ENCODE measurements at regions not wholly inside any gene's neighbourhood (a gene's known extent, or its start where the extent isn't known, plus 50 kb on each side); places are given as distances from the start of the nearest gene placed in this dataset.
A peak's percentile ranks its signal among the peaks of the same experiment; 100 is the strongest.
"Not testable (repeated sequence)": the region's sequence is repeated elsewhere in the genome, so short reads cannot be mapped to it uniquely, and the experiment has no call there.

DNA sequence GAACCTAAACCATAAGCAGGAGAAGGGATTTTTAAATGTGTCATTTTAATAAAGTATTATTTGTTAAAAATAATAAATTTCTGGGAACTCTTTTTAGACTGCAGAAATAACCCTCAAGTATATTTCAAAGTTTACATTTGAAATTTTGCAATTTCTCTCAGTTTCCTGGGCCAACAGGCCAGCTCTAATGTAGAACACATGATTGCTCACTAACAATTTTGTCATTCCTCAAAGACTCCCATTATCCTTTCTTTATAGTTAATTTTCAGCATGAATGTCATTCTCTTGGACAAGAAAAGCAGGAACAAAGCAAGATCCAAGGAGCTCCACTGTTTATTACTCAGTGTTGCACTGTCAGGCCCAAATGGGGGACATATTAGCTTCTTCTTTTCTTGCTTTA lies 119.4 kb upstream of the VANGL1 start:
- no peaks in the 10 kb centered on the region for H3K9me3 ChIP-seq
- no peak for TF ChIP-seq POLR2A (IDR thresholded peaks at IDR 0.05)
- TF ChIP-seq, protein P1, sequence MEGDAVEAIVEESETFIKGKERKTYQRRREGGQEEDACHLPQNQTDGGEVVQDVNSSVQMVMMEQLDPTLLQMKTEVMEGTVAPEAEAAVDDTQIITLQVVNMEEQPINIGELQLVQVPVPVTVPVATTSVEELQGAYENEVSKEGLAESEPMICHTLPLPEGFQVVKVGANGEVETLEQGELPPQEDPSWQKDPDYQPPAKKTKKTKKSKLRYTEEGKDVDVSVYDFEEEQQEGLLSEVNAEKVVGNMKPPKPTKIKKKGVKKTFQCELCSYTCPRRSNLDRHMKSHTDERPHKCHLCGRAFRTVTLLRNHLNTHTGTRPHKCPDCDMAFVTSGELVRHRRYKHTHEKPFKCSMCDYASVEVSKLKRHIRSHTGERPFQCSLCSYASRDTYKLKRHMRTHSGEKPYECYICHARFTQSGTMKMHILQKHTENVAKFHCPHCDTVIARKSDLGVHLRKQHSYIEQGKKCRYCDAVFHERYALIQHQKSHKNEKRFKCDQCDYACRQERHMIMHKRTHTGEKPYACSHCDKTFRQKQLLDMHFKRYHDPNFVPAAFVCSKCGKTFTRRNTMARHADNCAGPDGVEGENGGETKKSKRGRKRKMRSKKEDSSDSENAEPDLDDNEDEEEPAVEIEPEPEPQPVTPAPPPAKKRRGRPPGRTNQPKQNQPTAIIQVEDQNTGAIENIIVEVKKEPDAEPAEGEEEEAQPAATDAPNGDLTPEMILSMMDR (IDR thresholded peaks at IDR 0.05) = no peak
- H3K27ac ChIP-seq = no peak overlapping the region
- H3K36me3 ChIP-seq = no peaks in the 10 kb centered on the region
- no peak overlapping the region for H3K4me3 ChIP-seq
- H3K4me1 ChIP-seq = peaks cover 0 to 16% (median 4%) of the 10 kb centered on the region in 3 donors
- intact Hi-C loops (cut with DNase I) = no loop called here
- no peaks in the 10 kb centered on the region for H3K27me3 ChIP-seq
- no peak for DNase-seq

DNA sequence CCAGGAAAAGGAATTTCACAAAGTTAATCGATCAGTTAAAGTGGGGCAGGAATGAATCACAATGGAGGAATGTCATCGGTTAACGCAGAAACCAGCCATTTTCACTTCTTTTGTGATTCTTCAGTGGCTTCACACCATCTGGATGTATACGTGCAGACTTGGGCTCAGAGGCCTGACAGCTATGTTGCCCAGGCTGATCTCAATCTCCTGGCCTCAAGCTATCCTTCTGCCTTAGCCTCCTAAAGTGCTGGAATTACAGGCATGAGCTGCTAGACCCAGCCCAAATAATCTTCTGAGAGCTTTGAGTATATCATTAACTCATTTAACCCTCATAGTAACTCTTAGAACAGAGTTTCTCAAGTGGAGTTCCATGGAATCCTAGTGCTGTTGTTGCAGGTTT lies 126.5 kb upstream of the VANGL1 start:
- DNase-seq = no peak
- no peak overlapping the region for H3K4me3 ChIP-seq
- H3K4me1 ChIP-seq = no peaks in the 10 kb centered on the region
- intact Hi-C loops (cut with DNase I) = no loop called here
- TF ChIP-seq POLR2A (IDR thresholded peaks at IDR 0.05) = no peak
- TF ChIP-seq, protein P1 (IDR thresholded peaks at IDR 0.05) = no peak
- no peaks in the 10 kb centered on the region for H3K27me3 ChIP-seq
- WGBS, 2 donors = 87 to 99% methylated on average over 4 of the region's 4 CpGs
- H3K9me3 ChIP-seq = peaks cover 0 to 16% (median 0%) of the 10 kb centered on the region in 3 donors
- H3K27ac ChIP-seq = no peak overlapping the region
- no peaks in the 10 kb centered on the region for H3K36me3 ChIP-seq

DNA sequence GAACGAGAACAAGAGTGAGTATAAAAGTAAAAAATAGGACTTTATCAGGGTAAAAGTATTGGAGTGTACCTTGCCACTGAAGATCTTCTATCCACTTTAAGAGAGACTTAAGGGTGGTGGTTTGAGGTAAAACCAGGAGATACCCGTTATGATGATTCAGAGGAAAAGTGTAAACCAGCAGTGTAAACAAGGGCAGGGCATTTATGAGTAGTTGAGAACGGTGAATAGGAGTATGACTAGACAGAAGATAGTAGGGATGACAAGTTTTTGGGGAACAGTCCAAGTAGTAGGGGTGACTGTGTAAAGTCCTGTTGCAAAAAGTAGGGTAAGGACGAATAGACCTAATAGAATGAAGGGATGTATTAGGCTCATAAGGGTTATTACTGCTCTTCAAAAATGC lies 131.5 kb upstream of the VANGL1 start:
- intact Hi-C loops (cut with DNase I); H3K4me3 ChIP-seq; H3K27ac ChIP-seq; DNase-seq; H3K27me3 ChIP-seq; H3K36me3 ChIP-seq: not testable (repeated sequence)
- Histone ChIP-seq H3K4me1 (peaks cover 0 to 21% (median 0%) of the 10 kb centered on the region in 3 donors), H3K9me3 (peaks cover 0 to 16% (median 0%) of the 10 kb centered on the region in 3 donors)
- 53 to 55% methylated on average over 4 of the region's 4 CpGs for WGBS, 2 donors

DNA sequence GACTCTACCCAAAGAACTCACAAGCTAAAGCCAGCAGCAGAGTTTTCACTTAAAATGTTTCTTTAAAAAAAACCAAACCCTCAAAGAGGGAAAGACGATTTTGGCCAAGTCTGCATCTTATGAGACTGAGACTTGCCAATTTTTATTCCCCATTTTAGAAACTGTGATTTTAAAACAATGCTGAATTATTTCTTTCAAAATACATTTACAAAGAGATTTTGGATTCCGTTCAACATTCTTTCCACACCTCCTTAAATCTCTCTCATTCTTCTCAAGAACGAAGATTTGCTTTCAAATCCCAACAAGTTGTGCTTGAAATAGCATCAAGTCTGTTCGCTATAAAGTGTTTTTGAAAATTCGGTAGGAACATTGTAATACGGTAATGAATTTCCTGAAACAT lies 133.9 kb upstream of the VANGL1 start:
- 22 to 27% methylated on average over 6 of the region's 6 CpGs for WGBS, 2 donors
- intact Hi-C loops (cut with DNase I) = no loop called here
- no peak for DNase-seq
- TF ChIP-seq, protein P1 (IDR thresholded peaks at IDR 0.05) = no peak
- TF ChIP-seq POLR2A (IDR thresholded peaks at IDR 0.05) = no peak
- H3K27ac ChIP-seq = no peak overlapping the region
- H3K9me3 ChIP-seq = peaks cover 0 to 16% (median 0%) of the 10 kb centered on the region in 3 donors
- no peaks in the 10 kb centered on the region for H3K36me3 ChIP-seq
- H3K4me1 ChIP-seq = peaks cover 0 to 26% (median 0%) of the 10 kb centered on the region in 3 donors
- no peaks in the 10 kb centered on the region for H3K27me3 ChIP-seq
- no peak overlapping the region for H3K4me3 ChIP-seq

DNA sequence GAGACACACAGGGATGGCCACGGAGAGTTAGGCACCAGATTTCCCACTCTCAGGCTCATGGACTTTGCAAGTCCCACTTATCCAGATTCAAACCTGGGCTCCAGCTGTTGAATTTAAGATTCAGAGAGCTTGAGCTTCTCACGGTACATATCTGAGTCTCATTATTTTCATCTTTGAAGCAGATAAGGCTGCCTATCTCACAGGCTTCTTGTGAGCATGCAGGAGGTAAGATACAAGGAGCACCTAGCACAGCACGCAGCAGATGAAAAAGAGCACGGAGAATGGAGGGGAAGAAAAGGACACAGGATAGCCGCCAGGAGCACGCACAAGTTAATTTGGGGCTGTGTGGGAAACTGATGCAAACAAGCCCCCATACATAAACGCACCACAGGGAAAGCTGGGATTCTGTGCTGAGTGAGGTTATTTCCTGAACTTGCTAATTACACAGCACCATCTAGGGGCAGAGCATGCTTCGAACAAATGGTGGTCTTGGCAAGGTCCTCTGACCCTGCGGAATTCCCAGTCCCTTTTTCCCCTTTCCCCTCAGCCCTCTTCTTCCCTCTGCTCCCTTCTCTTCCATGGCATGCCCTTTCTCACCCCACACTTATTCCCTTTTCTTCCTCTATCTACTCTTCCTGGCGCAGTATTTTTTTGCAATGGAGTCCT lies 134.7 kb upstream of the VANGL1 start:
- no peak overlapping the region for H3K4me3 ChIP-seq
- no peak for TF ChIP-seq POLR2A (IDR thresholded peaks at IDR 0.05)
- TF ChIP-seq, protein P1 (IDR thresholded peaks at IDR 0.05) = peak in 2 of 6 experiments; percentile 10 to 20
- H3K9me3 ChIP-seq = peaks cover 0 to 15% (median 0%) of the 10 kb centered on the region in 3 donors
- peaks cover 0 to 26% (median 0%) of the 10 kb centered on the region in 3 donors for H3K4me1 ChIP-seq
- 59 to 65% methylated on average over 10 of the region's 10 CpGs for WGBS, 2 donors
- no peaks in the 10 kb centered on the region for H3K27me3 ChIP-seq
- H3K36me3 ChIP-seq = no peaks in the 10 kb centered on the region
- DNase-seq = no peak
- no peak overlapping the region for H3K27ac ChIP-seq
- intact Hi-C loops (cut with DNase I) = no loop called here

DNA sequence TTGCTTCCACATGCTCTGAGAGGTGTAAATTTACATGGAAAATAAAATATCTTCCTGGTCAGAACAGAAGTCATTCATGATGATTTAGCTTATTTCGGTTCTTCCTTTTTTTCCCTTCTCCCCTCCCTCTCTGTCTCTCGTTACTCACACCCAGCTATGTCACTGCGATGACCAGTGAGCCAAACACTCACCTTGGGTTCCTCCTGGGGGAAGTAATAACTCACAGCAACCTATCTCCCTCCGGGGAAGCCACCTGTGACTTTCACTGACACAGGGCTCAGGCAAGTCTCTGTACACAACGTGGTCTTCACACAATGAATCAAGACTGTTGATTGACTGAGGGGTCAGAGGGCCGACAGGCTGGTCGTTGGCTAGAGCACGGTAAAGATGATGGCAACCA lies 135.3 kb upstream of the VANGL1 start:
- intact Hi-C loops (cut with DNase I) = no loop called here
- DNase-seq = no peak
- H3K36me3 ChIP-seq = no peaks in the 10 kb centered on the region
- 54 to 68% methylated on average over 4 to 5 of the region's 8 CpGs for whole genome bisulfite sequencing, 2 donors
- no peak overlapping the region for H3K27ac ChIP-seq
- H3K4me1 ChIP-seq = peaks cover 0 to 26% (median 0%) of the 10 kb centered on the region in 3 donors
- H3K4me3 ChIP-seq = no peak overlapping the region
- H3K9me3 ChIP-seq = peaks cover 0 to 9% (median 0%) of the 10 kb centered on the region in 3 donors
- TF ChIP-seq, protein P1 (IDR thresholded peaks at IDR 0.05) = no peak
- no peak for TF ChIP-seq POLR2A (IDR thresholded peaks at IDR 0.05)
- H3K27me3 ChIP-seq = no peaks in the 10 kb centered on the region

All from esophagus squamous epithelium (tissue), 5 donors.